ENCODE measurements at regions not wholly inside any gene's neighbourhood (a gene's known extent, or its start where the extent isn't known, plus 50 kb on each side); places are given as distances from the start of the nearest gene placed in this dataset.

GRCh38 chr4:137611998-137612700, 79.9 kb upstream of the PCDH18 start:
- no peaks in the 10 kb centered on the region for H3K27me3 Mint-ChIP-seq
- H3K36me3 Mint-ChIP-seq (ENCODE audit: low read depth) = no peaks in the 10 kb centered on the region
- H3K9me3 Mint-ChIP-seq = peaks cover 8% of the 10 kb centered on the region
- no peak overlapping the region for H3K4me3 Mint-ChIP-seq
- H3K4me1 Mint-ChIP-seq = no peaks in the 10 kb centered on the region
- ATAC-seq (replicated peaks) = no peak
- no peak overlapping the region for H3K27ac Mint-ChIP-seq

- Mint-ChIP-seq H3K4me1 (no peaks in the 10 kb centered on the region), H3K36me3 (ENCODE audit: low read depth) (no peaks in the 10 kb centered on the region), H3K27ac (no peak overlapping the region), H3K9me3 (peaks cover 8% of the 10 kb centered on the region), H3K27me3 (no peaks in the 10 kb centered on the region), H3K4me3 (no peak overlapping the region)
- ATAC-seq (replicated peaks) = no peak
Measured at GRCh38 chr4:137610960-137611359, 78.7 kb upstream of the PCDH18 start.

- Mint-ChIP-seq H3K36me3 (ENCODE audit: low read depth) (no peaks in the 10 kb centered on the region), H3K9me3 (peaks cover 11% of the 10 kb centered on the region), H3K27ac (no peak overlapping the region), H3K27me3 (no peaks in the 10 kb centered on the region), H3K4me1 (no peaks in the 10 kb centered on the region), H3K4me3 (no peak overlapping the region)
- ATAC-seq (replicated peaks) = no peak
Measured at GRCh38 chr4:137609718-137610430, 77.6 kb upstream of the PCDH18 start.

DNA sequence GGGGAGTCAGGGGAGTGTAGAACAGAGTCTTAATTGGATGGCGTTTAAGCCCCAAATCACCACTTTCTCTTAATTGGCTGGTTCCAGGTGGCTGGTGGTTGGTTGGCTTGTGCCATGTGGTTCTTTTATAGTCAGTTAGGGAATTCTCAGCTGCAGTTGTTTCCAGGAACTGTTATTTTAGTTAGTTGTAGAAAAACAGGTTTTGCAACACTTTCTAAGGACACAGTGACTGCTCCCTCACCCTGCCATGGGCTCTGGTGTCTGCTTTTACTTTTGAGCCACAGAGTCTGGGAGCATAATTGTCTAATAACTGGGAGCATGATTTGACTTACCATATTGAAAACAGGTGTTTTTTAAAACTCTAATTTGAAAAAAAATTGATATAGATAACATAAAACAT, 75.8 kb upstream of the PCDH18 start:
- Mint-ChIP-seq H3K36me3 (ENCODE audit: low read depth) (no peaks in the 10 kb centered on the region), H3K27ac (no peak overlapping the region), H3K27me3 (no peaks in the 10 kb centered on the region), H3K9me3 (peaks cover 5% of the 10 kb centered on the region), H3K4me1 (no peaks in the 10 kb centered on the region), H3K4me3 (no peak overlapping the region)
- no peak for ATAC-seq (replicated peaks)

- ATAC-seq (replicated peaks) = no peak
- H3K4me3 Mint-ChIP-seq = no peak overlapping the region
- no peaks in the 10 kb centered on the region for H3K4me1 Mint-ChIP-seq
- H3K27ac Mint-ChIP-seq = no peak overlapping the region
- peaks cover 5% of the 10 kb centered on the region for H3K9me3 Mint-ChIP-seq
- no peaks in the 10 kb centered on the region for H3K27me3 Mint-ChIP-seq
- no peaks in the 10 kb centered on the region for H3K36me3 Mint-ChIP-seq (ENCODE audit: low read depth)
Measured at GRCh38 chr4:137602436-137602835, 70.1 kb upstream of the PCDH18 start.

DNA sequence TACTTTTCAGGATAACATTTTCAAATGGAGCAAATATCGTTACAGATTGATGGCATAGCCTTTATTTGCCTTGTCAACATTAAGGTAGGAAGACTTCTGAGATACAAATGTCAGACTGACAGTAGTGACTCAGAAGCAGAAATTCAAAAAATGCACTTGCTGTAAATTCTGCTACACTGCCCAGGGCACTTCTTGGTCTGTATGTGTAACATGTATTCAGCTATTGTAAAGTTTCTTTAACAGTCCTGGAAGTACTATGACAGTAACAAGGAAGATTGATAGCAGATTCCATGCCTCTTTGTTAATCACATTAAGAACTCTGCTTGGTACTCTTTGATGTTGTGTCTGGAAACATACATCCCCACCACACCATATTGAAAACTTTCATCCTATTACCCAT, 69.6 kb upstream of the PCDH18 start:
- Mint-ChIP-seq H3K9me3 (peaks cover 5% of the 10 kb centered on the region), H3K27ac (no peak overlapping the region), H3K4me3 (no peak overlapping the region), H3K4me1 (no peaks in the 10 kb centered on the region), H3K36me3 (ENCODE audit: low read depth) (no peaks in the 10 kb centered on the region), H3K27me3 (no peaks in the 10 kb centered on the region)
- no peak for ATAC-seq (replicated peaks)

GRCh38 chr4:137599734-137600133, 67.4 kb upstream of the PCDH18 start:
- no peaks in the 10 kb centered on the region for H3K27me3 Mint-ChIP-seq
- no peaks in the 10 kb centered on the region for H3K36me3 Mint-ChIP-seq (ENCODE audit: low read depth)
- peaks cover under 1% of the 10 kb centered on the region for H3K9me3 Mint-ChIP-seq
- no peak for ATAC-seq (replicated peaks)
- no peak overlapping the region for H3K4me3 Mint-ChIP-seq
- H3K27ac Mint-ChIP-seq = no peak overlapping the region
- H3K4me1 Mint-ChIP-seq = no peaks in the 10 kb centered on the region

DNA sequence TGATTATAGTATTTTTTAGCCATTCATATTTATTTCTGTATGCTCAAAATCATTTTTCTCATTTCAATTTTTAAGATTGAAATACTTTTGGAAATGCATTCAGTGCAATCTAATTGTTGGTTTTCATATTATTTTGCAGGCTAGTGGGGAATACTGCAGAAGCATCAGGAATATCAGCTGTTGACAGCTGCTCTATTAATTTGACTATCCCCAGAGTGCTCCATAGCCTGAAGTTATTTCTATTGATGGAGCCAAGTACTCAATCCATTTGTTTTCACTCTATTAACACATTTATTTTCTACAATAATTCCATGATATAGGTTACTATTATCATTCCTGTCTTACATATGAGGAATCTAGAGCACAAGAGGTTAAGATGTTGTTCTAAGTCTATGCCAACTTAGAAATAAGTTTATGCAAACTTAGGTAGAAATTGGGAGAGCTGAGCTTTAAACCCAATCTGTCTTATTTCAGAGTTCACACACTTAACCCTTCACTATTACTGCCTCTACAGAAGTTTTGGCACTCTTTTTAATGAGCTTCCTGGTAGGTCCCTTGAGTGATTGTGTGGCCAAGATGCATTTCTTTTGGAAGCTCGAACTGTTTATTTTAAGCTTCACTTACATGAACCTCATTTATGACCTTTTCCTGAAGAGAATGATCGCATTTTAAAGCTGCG, 65.6 kb upstream of the PCDH18 start:
- Mint-ChIP-seq H3K4me1 (no peaks in the 10 kb centered on the region), H3K36me3 (ENCODE audit: low read depth) (no peaks in the 10 kb centered on the region), H3K27ac (no peak overlapping the region), H3K4me3 (no peak overlapping the region), H3K27me3 (no peaks in the 10 kb centered on the region), H3K9me3 (no peaks in the 10 kb centered on the region)
- ATAC-seq (replicated peaks) = no peak

GRCh38 chr4:137587796-137588195, 55.5 kb upstream of the PCDH18 start:
- Mint-ChIP-seq H3K27me3 (no peaks in the 10 kb centered on the region), H3K4me3 (no peak overlapping the region)

DNA sequence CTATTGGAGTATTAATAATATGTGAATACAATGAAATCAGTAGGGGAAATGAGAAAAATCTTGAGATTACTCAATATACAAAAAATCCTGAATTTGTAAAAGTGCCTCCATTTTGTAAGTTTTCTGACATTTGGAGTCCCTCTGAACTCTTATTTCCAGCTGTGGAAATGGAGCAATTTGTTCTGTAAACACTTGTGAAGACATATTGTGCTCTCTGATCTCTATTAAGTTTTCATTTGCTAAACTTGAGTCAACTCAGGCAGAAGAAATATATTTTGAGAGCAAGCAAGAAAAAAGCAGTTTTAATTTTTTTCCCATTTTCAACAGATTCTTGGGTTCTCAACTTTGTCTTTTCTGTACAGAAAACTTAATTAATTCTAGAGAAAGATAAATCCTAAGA, 51.4 kb upstream of the PCDH18 start:
- no peak for ATAC-seq (replicated peaks)

More at GRCh38 chr4:137587796-137588195, 55.5 kb upstream of the PCDH18 start:
- Mint-ChIP-seq H3K9me3 (no peaks in the 10 kb centered on the region), H3K4me1 (no peaks in the 10 kb centered on the region), H3K36me3 (ENCODE audit: low read depth) (no peaks in the 10 kb centered on the region), H3K27ac (no peak overlapping the region)
- no peak for ATAC-seq (replicated peaks)

More for the DNA sequence above, 51.4 kb upstream of the PCDH18 start:
- H3K27ac Mint-ChIP-seq = no peak overlapping the region
- no peak overlapping the region for H3K4me3 Mint-ChIP-seq
- H3K36me3 Mint-ChIP-seq (ENCODE audit: low read depth) = no peaks in the 10 kb centered on the region
- no peaks in the 10 kb centered on the region for H3K4me1 Mint-ChIP-seq
- no peaks in the 10 kb centered on the region for H3K9me3 Mint-ChIP-seq
- no peaks in the 10 kb centered on the region for H3K27me3 Mint-ChIP-seq

All from activated T-helper 17 cell treated with anti-CD3 and anti-CD28 coated beads, Interleukin-2, amount 50 U/mL, for 72 hours (primary cell).